ENCODE measurements at regions not wholly inside any gene's neighbourhood (a gene's known extent, or its start where the extent isn't known, plus 50 kb on each side); places are given as distances from the start of the nearest gene placed in this dataset.

DNA sequence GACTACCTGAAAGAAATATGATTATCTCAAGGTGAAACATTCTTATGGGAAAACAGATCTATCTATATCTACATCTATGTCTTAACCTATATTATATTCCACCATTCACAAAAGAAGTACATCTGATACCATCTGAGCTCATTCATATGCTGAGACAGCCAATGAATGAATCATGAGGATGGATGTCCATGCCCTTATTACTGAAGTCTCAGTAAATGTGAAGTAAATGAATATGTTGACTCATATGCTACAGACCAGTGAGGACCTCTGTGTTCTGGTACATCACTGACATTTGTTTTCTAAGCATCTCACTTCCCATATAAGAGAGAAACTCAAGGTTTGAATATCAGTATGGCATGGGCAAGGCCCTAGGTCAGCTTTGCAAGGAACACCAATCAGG lies 311.2 kb upstream of the TMC3 start:
- H3K27me3 ChIP-seq (ENCODE audit: control insufficient read depth in 2 of 2, insufficient read depth in 2 of 2, low read length in 2 of 2), result no peaks in the 10 kb centered on the region
- H3K9ac ChIP-seq (ENCODE audit: insufficient read depth in 1 of 2, low read depth in 2 of 2, low read length in 2 of 2), result no peak overlapping the region
- H3K9me3 ChIP-seq (replicated peaks; ENCODE audit: control insufficient read depth, insufficient read depth, low read depth, low read length), result no peaks in the 10 kb centered on the region
- POLR2A ChIA-PET, result no interaction called here
- DNase-seq (ENCODE audit: extremely low read depth in 1 of 4, low spot score in 3 of 4) (no peak), ATAC-seq (no peak), FAIRE-seq (no peak)
- no peak overlapping the region for H3K27ac ChIP-seq (ENCODE audit: extremely low read depth, low read depth, low read length)
- no peak overlapping the region for H3K4me2 ChIP-seq (ENCODE audit: insufficient read depth, low read length)
- H3K36me3 ChIP-seq (ENCODE audit: control insufficient read depth, insufficient read depth, low read length), result no peaks in the 10 kb centered on the region
- no peaks in the 10 kb centered on the region for H3K4me1 ChIP-seq (replicated peaks in 1 of 2; ENCODE audit: control insufficient read depth in 2 of 2, insufficient read depth in 2 of 2, low read length in 2 of 2)
- H3K9me1 ChIP-seq (ENCODE audit: control insufficient read depth, insufficient read depth, low read length), result no peaks in the 10 kb centered on the region
- in situ Hi-C loops (cut with MboI), result no loop called here
- no TSS peak for BruUV-seq (replicated peaks)
- CTCF ChIA-PET (ENCODE audit: low intra/inter-chr PET ratio), result no interaction called here
- H2AFZ ChIP-seq (ENCODE audit: low read depth, low read length), result no peak overlapping the region
- no peaks in the 10 kb centered on the region for H3K79me2 ChIP-seq (ENCODE audit: control insufficient read depth, insufficient read depth, low read length)
- intact Hi-C loops (cut with micrococcal nuclease), result no loop called here
- TF ChIP-seq HIVEP1 (CRISPR knock-in tag; IDR thresholded peaks at IDR 0.05) (no peak), DACH1 (IDR thresholded peaks at IDR 0.05; ENCODE audit: partially characterized antibody) (no peak), IFI16 (CRISPR knock-in tag; IDR thresholded peaks at IDR 0.05) (no peak), KAT7 (CRISPR knock-in tag; IDR thresholded peaks at IDR 0.05; ENCODE audit: borderline replicate concordance) (no peak), SMC3 (conservative IDR thresholded peaks at IDR 0.05; ENCODE audit: insufficient read depth, low read depth, low read length) (no peak), SIN3A (IDR thresholded peaks at IDR 0.05; ENCODE audit: borderline replicate concordance in 2 of 2, control insufficient read depth in 1 of 2, low read depth in 2 of 2, low read length in 2 of 2) (no peak), RBM17 (IDR thresholded peaks at IDR 0.05; ENCODE audit: borderline replicate concordance, low read depth, low read length) (no peak), SIX5 (IDR thresholded peaks at IDR 0.05; ENCODE audit: borderline replicate concordance in 1 of 2, insufficient read depth in 1 of 2, low read depth in 1 of 2, low read length in 2 of 2) (no peak), HNRNPH1 (optimal IDR thresholded peaks at IDR 0.05; ENCODE audit: low read depth, low read length) (no peak), ARHGAP35 (IDR thresholded peaks at IDR 0.05; ENCODE audit: partially characterized antibody) (no peak), CC2D1A (IDR thresholded peaks at IDR 0.05) (no peak), ZBTB9 (CRISPR knock-in tag; IDR thresholded peaks at IDR 0.05) (no peak), PCBP2 (IDR thresholded peaks at IDR 0.05; ENCODE audit: low read depth, low read length, poor library complexity, severe bottlenecking) (no peak), ILF3 (IDR thresholded peaks at IDR 0.05; ENCODE audit: borderline replicate concordance) (no peak)
- TF ChIP-seq, protein P1, sequence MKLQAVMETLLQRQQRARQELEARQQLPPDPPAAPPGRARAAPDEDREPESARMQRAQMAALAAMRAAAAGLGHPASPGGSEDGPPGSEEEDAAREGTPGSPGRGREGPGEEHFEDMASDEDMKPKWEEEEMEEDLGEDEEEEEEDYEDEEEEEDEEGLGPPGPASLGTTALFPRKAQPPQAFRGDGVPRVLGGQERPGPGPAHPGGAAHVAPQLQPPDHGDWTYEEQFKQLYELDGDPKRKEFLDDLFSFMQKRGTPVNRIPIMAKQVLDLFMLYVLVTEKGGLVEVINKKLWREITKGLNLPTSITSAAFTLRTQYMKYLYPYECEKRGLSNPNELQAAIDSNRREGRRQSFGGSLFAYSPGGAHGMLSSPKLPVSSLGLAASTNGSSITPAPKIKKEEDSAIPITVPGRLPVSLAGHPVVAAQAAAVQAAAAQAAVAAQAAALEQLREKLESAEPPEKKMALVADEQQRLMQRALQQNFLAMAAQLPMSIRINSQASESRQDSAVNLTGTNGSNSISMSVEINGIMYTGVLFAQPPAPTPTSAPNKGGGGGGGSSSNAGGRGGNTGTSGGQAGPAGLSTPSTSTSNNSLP (IDR thresholded peaks at IDR 0.05; ENCODE audit: borderline replicate concordance, low read depth, low read length), result no peak
- no peaks in the 10 kb centered on the region for H4K20me1 ChIP-seq (replicated peaks; ENCODE audit: control insufficient read depth, insufficient read depth, low read length)
- no peak overlapping the region for H3K4me3 ChIP-seq
